HK-2 (cell line): ENCODE measurements at regions not wholly inside any gene's neighbourhood (a gene's known extent, or its start where the extent isn't known, plus 50 kb on each side); places are given as distances from the start of the nearest gene placed in this dataset.

Experiments
- DNase-seq: peaks from one replicate; pipeline ENCODE4 v3.0.0-alpha.2; 2018; ENCODE audit not compliant: unreplicated experiment

DNA sequence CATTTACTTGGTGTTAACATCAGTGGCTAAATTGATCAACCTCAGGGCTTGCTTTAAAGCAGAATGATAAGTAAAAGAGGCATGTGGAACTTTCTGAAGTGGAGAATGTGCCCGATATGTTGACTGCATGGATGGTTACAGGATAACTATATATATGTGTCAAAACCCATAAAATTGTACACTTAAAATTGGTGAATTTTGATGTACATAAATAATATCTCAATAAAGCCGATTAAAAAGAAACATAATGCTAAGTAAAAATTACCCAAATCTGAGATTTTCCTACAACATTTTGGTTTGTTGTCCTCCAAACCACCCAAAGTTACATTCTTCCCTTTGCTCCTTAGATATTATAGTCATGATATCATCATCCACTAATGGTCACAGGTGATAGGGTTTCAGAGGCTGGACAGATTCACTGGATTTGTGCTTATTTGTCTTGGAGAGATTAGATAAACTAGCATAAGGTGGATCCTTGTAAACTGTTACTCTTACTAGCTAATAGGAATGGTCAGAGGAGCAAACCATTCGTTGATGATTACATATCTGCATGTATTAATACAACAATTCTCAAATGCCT is 119.7 kb upstream of the RPS23 start:
- DNase-seq: no peak

DNA sequence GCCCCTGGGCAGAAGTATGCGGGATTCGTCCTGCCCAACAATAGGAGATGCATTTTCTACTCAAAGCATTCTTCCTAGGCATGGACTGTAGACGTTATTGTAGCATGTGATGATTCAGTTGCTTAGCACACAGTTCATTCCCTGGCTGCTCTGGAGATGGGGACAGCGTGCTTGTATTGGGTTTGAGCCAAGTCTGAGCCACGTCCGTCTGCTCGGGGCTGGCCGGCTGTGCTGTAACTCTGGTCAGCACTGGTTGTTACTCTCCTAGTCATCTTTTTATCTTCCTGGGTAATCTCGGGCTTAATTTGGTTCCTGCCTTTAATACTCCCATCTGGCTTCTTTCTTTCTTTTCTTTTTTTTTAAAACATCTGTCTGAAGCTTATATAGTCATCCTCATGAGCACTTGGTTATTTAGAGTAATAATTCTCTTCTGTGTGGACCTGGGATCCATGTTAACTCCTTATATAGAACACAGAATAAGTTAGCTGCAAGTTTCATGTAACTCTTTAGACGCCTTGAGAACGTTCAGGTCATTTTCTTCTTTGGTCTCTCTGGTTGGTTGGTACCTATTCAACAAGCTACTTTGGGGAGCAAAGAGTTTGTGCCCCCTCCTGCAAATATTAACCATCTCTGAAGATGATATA is 118.8 kb upstream of the RPS23 start:
- DNase-seq: peak; percentile 72

DNA sequence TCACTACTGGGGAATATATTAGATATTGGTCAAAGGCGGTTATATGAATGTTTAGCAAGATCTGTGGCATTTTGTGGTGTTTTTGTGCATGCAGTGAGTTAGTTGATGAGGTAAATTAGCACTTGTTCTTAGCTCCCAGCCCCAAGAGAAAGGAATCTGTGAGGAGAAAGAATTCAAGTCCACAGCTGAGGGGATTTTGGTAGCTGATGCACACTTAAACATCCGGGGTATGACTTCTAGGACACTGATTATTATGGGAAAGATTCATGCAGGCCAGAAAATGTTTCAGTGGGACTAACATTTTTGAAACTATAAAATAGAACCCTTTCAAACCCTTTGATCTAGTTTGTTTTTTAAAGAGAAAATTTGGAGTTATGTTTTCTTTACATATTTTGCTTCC is 118.2 kb upstream of the RPS23 start:
- DNase-seq: no peak

DNA sequence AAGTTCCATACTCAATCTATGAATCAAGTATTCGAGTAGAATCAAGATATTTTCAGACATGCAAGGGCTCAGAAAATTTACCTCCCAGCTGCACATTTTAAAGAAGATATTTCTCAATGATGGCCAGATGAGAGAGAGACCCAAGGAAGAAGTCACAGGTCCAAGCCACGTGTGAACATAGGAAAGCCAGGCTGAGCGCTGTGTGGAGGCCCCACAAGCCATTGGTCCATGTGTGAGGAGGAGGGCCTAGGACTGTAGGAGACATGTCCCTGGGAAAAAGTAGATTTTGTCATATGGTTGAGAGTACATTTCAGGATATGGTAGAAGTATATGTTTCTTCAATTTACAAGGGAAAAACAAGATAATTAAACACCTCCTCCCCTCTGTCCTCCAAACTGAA is 115.8 kb upstream of the RPS23 start:
- DNase-seq: no peak

DNA sequence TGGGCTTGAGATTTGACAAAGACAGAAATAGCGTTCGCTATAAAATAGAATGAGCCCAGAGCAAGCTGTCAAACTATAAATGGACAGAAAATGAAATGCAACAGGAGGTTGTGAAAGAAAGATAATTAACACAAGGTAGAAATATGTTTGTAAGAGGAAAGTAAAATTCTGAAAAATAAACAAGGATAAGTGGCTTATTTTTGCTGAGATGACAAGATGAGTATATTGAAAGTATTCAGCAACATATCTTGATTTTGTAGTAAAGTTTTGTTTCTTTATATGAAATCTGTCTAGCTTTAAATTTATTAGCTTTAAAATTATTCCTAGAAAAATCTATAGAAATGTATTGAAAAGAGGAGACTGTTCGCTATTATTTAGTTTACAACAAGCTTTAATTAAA is 111.9 kb upstream of the RPS23 start:
- no peak for DNase-seq

DNA sequence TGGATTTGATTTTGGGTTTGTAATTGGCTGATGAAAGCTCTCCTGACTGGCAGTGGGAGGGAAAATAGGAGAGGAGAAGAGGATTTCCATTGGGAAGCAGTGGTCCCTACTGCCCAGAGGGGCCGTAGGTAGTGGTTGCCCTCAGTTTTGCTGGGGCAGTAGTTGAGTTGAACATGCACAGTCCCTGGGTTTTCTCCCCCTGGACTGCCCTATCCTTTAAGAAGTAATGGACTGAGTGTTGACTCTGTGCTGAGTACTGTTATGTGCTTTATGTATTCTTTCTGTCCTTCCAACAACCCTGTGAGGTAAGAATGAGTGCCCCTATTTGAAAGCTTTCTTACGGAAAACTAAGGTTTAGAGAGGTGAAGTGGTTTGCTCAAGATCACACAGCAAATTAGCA is 111.2 kb upstream of the RPS23 start:
- no peak for DNase-seq

DNA sequence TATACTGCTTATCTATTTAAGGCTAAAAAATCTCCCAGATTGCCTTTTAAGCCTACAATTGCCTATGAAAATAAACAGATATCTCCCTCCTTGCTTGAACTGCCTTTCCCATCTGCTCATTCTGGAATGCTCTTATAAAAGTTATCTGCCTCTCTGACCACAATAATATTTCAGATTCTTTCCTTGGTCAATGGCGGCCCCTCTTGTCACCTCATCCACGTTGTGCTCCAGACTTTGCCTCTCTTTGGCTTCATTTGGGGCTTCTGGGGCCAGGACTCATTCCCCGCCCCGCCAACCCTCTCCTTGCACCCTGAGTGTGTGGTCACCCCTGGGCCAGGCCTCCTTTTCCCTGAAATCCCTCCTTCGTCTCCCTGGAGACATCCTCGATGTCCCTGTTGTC is 110.0 kb upstream of the RPS23 start:
- DNase-seq: no peak

DNA sequence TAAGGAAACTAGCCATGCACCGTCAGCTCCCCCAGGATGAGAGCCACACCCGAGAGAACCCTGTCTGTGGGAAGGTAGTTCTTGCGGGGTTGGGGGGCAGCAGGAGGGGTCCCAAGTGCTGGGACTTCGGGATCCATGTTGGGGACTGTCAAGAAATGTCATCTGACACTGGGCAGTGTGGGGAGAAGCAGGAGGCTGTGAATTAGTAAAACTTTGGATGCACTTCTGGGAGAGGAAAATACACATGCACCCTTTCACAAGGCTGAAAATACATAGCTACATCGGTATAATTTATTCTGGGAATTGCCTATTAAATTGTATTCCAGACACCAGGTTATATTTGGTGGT is 109.6 kb upstream of the RPS23 start:
- no peak for DNase-seq

DNA sequence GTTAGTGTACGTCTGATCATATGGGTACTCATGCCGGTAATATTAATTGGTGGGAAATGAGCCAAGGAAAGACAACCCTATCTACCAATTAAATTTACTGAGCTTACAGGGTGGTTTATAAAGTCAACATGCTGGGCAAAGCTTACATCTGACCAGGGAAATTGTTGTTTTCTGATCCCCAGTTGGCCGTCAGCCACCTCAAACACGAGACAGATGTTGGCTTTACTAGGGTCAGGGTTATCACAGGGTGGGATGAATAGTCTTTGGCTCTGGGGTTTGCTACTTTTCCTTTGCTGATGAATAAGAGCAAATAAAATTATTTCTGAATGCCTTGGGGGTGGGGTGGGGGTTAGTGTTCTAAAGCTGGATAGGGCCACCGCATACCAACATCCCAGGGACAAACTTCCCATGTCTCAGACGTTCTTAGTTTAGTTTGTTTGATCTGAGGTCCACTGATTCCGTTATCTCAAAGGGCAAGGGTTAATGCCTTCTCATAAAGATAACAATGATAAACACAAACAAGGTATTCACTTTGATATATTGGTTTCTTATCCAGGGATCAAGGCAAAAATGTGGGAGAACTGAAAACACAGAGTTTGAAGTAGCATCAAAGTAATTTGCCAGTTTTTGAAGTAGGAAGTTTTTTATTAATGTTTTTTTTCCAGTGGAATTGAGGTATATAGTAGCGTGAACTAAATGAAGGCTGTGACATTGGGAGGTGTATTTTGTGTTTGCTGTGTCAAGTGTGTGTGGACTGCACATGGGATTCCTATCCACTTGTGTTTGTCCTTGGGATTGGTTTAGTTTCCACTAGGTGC is 109.1 kb upstream of the RPS23 start:
- no peak for DNase-seq

DNA sequence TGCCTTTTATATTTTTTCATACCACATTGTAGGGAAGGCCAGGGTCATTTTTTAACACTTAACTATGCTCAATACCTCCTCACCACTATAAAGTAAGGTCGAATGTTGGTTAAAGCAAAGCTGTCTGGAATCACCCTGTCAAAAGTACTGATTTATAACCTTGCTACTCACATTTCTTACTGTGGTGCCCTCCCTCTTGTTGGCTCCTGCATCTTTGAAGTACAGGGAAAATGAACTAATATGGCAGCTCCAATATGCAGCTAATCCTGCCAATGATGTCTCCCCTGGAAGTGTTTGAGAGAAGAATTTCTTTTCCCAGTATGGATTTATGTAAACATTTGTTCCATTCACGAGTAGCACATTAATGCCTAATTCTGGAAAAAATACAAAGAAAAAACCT is 108.4 kb upstream of the RPS23 start:
- DNase-seq: no peak

DNA sequence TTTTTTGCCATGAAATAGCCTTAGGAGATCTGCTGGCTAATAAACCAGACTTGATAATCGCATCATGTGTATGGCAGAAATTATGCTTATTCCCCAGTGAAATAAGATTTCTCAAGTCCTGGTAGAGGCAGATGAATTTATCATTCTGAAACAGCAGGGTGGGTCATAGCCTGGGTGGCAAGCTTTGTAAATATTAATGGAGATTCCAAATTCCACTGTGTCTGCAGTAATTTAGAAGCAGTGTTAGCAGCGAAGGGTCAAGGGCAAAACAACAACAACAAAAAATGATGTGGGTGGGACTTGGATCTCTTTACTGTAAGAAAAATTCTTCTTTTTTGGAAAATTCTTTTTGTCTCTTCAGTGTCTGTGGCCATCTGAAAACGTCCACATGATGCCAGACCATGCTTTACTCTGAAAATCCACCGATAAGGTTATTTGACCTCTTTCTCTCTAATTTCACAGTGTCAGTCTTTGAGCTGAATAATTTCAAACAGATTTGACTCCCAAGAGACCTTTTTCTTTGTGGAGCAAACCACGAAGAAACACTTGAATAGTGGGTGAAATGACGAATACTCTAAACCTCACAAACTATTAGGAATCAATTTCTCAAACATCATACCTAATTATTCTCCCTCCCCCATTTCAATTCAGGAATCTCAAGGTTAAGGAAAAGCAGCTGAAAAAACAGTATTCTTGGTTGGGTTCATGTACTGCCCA is 106.0 kb upstream of the RPS23 start:
- DNase-seq: no peak

DNA sequence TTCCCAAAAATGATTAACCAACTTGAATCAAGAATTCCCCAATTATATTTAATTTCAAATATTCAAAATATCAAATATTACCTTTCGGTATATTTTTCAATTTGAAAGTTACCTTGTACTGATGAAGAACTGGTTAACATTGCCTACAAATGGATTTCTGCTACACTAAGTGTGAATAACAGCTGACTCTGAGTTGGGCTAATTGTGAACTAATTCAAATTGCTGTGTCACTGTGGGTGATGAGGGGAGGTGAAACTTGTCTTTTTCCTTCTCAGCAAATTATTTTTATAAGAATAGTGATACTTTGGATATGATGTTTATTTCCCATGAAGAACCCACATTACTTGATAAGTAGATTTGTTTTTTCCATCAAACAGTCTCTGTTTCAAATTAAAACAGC is 103.4 kb upstream of the RPS23 start:
- DNase-seq: no peak

DNA sequence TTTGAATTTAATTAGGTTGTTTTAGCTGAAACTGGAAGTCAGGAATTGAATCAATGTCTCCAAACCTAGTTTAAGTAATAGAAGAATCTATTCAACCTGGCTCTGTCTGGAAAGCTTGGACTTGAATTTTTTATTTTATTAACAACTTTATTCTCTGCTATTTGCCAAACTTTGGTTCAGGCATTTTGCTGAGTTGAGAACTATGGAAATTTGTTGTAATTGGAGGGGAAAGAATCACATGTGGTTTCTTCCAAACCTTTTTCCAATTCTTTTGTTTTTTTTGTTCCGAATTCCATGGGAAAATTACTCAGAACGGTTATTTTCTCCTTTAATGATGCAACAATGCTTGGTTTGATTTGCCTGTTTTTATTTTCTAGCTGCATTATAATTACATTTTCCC is 98.2 kb upstream of the RPS23 start:
- no peak for DNase-seq

DNA sequence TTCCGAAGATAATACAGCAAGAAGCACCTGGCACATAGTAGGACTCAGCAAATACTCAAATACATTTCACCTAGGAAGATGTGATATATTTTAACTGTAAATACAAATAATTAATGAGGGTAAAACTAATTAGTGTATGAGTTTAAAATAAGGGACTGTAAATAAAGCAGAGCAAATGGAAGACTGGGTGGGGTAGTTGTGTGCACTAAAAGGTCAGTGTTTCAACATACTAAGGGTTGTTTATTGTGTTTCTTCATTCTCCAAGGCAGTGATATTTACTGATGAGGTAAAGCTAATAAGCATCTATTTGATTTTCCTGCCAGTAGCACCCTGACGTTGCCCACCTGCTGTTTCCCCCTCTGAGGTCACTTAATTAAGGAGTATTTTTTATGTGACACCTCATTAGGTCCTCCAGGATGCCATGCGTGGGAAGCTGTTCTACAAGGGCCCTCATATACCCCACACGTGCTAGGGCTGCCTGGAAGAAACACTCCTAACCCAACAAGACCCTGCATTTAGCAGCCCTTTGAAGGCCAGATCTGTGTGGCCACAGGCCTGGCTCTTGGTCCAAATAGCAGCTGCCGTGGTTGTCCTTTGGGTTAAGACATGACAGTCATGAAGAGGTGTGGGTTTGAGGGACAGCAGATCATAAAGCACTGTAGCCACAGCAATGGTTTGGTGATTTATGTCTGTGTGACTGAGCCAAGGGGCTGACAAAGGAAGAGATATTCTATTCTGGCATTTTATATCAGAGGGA is 97.5 kb upstream of the RPS23 start:
- no peak for DNase-seq

DNA sequence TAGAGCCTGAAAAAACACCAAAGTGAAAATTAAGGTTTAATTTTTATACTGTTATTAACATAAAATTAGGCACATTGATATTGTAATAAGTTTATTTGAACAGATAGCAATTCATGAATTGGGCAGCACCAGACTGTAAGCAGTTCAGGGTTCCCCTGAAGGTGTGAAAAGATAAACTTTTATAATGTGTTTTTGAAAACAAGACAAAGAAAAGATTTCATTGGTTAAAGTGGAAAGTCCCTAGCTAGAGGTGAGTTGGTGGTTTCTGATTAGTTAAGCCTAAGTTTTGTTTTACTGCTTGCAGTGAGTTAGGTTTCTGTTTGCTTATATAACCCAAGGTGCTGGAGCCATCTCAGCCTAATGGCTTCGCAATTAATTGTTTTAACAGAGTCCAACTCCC is 96.5 kb upstream of the RPS23 start:
- DNase-seq: no peak

DNA sequence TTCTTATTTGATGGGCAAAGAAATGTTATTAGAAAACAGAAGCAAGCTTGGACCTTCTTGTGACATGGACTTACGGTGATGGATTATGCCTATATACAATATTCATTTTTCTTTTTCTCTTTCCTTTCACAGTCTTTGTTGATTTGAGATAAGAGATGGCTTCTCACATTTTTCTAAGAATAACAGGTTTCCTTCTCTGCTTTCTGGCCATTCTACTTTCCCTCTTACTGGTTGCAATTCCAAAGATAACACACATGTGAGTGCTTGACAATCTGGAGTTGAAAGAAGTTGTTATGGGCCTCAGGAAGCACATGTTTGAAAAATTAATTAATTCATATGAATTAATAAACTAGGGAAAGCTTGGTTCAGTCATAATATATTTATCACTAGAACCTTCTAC is 89.8 kb upstream of the RPS23 start:
- no peak for DNase-seq

DNA sequence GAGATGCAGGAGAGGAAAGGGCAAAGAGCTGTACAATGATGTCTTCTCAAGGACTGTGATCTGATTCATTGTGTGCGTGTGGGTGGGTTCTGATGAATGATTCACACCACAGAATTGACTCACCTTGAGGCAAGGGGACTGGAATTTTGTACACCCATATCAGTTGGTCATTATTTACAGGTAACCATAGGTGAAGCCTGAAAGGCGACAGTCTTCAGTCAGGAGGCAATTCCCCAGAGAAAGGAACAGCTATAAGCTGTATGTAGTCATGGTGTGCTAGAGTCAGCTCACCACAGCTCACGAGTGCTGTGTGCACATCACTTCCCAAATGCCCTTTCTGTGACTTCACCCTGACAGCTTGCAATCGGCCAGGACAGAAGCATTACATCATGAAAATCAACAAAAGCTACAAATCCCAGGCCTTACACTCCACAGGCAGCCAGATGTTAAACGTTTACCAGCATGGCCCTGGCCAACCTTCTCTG is 87.6 kb upstream of the RPS23 start:
- peak; percentile 32 for DNase-seq

DNA sequence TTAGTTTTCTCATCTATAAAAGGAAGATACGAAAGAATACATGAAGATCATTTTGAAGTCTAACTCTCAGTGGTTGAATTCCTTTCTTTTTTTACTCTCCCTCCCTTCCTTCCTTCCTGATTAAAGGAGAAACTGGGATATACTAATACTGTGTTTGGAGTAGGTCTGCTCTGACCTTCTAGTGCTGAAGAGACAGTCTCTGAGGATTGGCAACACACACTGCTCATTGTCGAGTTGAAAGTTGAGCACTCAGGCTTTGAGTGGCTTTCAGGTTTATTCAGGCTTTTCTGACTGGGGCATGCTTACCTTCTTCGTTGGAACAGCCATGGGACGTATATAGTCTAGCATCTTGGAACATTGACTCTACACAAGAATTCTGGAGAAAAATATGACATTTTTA is 86.9 kb upstream of the RPS23 start:
- no peak for DNase-seq

DNA sequence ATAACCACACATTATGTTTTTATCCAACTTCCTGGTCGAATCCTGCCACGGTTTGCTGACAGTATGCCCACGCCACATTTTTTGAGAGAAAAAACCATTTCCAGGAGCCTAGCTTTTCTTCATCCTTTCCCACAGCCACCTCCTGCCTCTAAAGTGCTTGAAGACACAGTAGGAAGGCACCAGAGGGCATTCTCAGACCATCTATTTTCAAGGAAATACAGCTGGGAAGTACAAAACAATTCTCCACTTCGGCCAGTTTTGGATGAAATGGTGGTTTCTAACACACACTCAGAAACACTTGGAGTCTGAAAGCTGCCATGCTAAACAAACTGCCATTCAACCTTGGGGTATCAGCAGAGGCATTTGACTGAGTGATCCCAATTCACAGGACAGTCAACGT is 86.3 kb upstream of the RPS23 start:
- no peak for DNase-seq

DNA sequence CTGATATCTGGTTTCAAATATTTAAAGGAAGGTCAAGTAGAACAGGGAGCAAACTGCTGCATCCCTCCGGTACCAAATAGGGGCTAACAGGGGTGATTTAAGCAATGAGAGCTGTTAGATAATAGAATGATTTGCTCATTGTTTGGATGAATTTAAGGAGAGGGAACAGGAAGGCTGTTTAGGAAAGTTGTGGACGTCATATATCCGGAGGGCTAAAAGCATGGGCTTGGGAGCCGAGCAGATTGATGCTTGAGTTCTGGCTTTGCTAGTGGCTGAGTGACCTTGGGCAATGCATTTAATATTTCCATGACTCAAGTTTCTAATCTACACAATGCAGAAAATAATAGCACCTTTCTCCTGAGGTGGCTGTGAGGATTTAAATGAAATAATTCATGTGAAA is 85.4 kb upstream of the RPS23 start:
- DNase-seq: no peak

DNA sequence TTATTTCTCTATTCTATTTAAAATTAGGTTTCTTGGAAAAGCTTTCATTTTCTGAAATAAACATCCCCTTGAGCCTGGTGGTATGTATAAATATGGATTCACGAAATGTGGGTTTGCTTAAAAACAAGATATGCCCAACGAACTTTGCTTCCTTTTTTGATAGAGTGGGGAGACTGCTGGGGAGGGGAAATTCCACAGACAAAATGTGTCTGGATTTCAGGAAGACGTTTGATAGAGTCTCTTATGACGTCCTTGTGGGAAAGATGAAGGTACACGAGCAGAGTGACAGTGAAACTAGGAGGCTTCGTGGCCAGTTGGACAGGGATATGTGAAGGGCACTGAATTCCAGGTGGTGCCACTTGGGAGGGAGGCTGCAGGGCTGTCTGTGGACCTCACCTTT is 84.5 kb upstream of the RPS23 start:
- no peak for DNase-seq

DNA sequence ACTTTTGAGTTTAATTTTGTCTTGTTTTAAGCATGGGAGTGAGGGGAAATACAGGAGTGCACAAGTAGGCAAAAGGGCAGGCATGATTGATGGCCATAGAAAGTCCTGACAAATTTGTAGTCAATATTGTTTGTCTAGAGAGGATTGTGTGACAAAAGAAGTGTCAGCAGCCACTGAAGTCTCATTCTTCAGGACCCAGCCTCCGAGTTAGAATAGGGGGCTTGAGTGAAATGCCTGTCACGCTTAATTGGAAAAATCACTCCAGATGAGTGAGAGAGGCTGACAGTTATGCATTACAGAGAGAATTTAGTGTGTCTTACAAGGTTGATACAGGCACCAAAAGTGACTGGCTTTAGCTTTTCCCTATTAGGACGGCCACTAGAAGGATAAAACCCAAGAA is 81.9 kb upstream of the RPS23 start:
- no peak for DNase-seq
